ENCODE measurements at regions not wholly inside any gene's neighbourhood (a gene's known extent, or its start where the extent isn't known, plus 50 kb on each side); places are given as distances from the start of the nearest gene placed in this dataset.
"Not testable (repeated sequence)": the region's sequence is repeated elsewhere in the genome, so short reads cannot be mapped to it uniquely, and the experiment has no call there.

DNA sequence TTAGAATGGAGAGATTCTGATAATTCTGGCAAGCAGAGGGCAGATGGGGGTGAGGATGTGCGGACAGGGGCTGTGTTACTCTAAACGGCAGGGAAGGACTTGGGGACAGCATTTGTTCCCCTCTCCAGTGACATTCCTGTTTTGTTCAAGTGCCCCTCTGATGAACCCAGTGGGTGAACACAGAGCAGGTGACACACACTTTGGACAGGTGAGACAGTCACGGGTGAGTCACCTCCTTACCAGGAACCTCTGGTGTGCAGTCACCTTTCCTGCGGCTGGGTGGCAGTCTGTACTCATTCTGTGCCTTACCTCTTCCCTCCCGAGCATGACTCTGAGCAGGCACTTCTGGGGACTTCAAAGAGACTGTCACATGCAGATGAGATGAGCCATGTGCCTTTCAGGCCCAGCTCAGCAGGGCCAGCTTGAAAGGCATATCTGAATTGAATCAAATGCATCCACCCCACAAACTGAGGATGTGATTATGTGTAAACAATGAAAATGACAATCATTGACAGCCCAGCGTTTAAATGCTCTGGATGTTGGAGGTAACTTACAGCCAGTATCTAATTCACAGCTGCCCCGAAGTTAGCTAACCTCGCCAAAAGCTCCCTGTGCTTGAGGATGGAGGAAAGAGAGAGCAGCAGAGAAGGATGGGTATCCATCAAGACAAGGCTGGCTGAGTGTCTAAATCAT, 362.4 kb downstream of the BCL2L11 start:
- ATAC-seq (replicated peaks in 1 of 4) = peak; percentile 97 to 99 (median 98)
- no CpG with 5 or more reads among the region's 8 CpGs for WGBS (ENCODE audit: insufficient coverage)
- POLR2A ChIA-PET; H3K27me3 Mint-ChIP-seq; H3K27me3 ChIP-seq (replicated peaks in 1 of 2; ENCODE audit: control insufficient read depth in 2 of 2, extremely low read depth in 1 of 2, insufficient read depth in 2 of 2, low read length in 1 of 2); H3K9me3 ChIP-seq; H3K27ac ChIP-seq (ENCODE audit: low read length); H3K36me3 Mint-ChIP-seq; H3K4me3 Mint-ChIP-seq; H3K9me3 Mint-ChIP-seq; H3K4me3 ChIP-seq (ENCODE audit: control insufficient read depth in 1 of 2, extremely low read depth in 1 of 2, low read length in 1 of 2); H3K36me3 ChIP-seq (ENCODE audit: control insufficient read depth in 2 of 2, extremely low read depth in 1 of 2, insufficient read depth in 1 of 2, low read length in 1 of 2); CTCF ChIA-PET: not testable (repeated sequence)
- Mint-ChIP-seq H3K27ac (peak overlapping the region in 1 of 2 donors; percentile 55), H3K4me1 (peaks cover 0 to 12% (median 4%) of the 10 kb centered on the region in 3 donors)
- H3K4me1 ChIP-seq (ENCODE audit: control insufficient read depth in 1 of 2, extremely low read depth in 1 of 2, insufficient read depth in 2 of 2, low read length in 2 of 2) = peaks cover 0 to 13% of the 10 kb centered on the region in 2 experiments
- peak in 3 of 35 experiments; percentile 11 to 22 (median 14) for DNase-seq

DNA sequence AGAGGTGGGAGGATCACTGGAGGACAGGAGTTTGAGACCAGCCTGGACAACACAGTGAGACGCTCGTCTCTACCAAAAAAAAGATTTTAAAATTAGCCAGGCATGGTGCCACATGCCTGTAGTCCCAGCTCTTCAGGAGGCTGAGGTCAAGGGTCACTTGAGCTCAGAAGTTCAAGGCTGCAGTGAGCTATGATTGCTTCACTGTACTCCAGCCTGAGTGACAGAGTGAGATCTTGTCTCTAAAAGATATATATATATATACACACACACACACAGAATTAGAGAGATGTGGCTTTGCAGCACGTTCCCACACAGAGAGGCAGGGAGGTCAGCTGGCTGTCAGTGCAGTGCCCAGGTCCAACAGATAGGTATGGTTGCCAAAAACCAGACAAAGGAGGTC, 363.4 kb downstream of the BCL2L11 start:
- H3K9me3 ChIP-seq; ATAC-seq (replicated peaks in 1 of 4); H3K4me3 ChIP-seq (ENCODE audit: control insufficient read depth in 1 of 2, extremely low read depth in 1 of 2, low read length in 1 of 2); DNase-seq; H3K27ac ChIP-seq (ENCODE audit: low read length); H3K27ac Mint-ChIP-seq; H3K27me3 Mint-ChIP-seq; H3K36me3 Mint-ChIP-seq; H3K36me3 ChIP-seq (ENCODE audit: control insufficient read depth in 2 of 2, extremely low read depth in 1 of 2, insufficient read depth in 1 of 2, low read length in 1 of 2); H3K9me3 Mint-ChIP-seq; POLR2A ChIA-PET; H3K27me3 ChIP-seq (replicated peaks in 1 of 2; ENCODE audit: control insufficient read depth in 2 of 2, extremely low read depth in 1 of 2, insufficient read depth in 2 of 2, low read length in 1 of 2); CTCF ChIA-PET; H3K4me3 Mint-ChIP-seq: not testable (repeated sequence)
- peaks cover 0 to 13% of the 10 kb centered on the region in 2 experiments for H3K4me1 ChIP-seq (ENCODE audit: control insufficient read depth in 1 of 2, extremely low read depth in 1 of 2, insufficient read depth in 2 of 2, low read length in 2 of 2)
- no CpG with 5 or more reads among the region's 3 CpGs for WGBS (ENCODE audit: insufficient coverage)
- peaks cover 0 to 12% (median 4%) of the 10 kb centered on the region in 3 donors for H3K4me1 Mint-ChIP-seq

DNA sequence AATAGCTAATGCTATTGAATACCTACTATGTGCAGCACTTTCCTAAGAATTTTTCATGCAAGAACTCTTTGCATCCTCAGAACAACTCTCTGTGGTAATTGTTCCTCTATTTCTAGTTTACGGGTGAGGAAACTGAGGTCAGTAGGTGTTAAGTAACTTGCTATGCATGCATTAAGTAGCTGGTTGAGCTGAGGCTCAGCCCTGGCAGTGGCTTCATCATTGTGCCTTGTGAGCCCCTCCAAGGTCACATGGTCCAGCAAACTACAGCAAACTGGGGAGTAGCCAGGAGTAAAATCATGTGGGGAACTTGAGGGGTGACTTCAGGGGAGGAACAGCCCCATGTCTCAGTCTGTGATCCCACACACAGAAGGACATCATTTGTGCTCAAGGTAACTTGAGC, 365.2 kb downstream of the BCL2L11 start:
- H3K36me3 ChIP-seq (ENCODE audit: control insufficient read depth in 2 of 2, extremely low read depth in 1 of 2, insufficient read depth in 1 of 2, low read length in 1 of 2); POLR2A ChIA-PET; H3K4me3 Mint-ChIP-seq; H3K36me3 Mint-ChIP-seq; CTCF ChIA-PET; H3K4me1 Mint-ChIP-seq; H3K27me3 ChIP-seq (replicated peaks in 1 of 2; ENCODE audit: control insufficient read depth in 2 of 2, extremely low read depth in 1 of 2, insufficient read depth in 2 of 2, low read length in 1 of 2); H3K9me3 Mint-ChIP-seq; H3K4me3 ChIP-seq (ENCODE audit: control insufficient read depth in 1 of 2, extremely low read depth in 1 of 2, low read length in 1 of 2); H3K27me3 Mint-ChIP-seq; H3K9me3 ChIP-seq; H3K4me1 ChIP-seq (ENCODE audit: control insufficient read depth in 1 of 2, extremely low read depth in 1 of 2, insufficient read depth in 2 of 2, low read length in 2 of 2); ATAC-seq (replicated peaks in 1 of 4); H3K27ac ChIP-seq (ENCODE audit: low read length): not testable (repeated sequence)
- no CpG with 5 or more reads among the region's 1 CpG for whole genome bisulfite sequencing (ENCODE audit: insufficient coverage)
- peak in 3 of 35 experiments; percentile 11 to 16 (median 15) for DNase-seq
- peak overlapping the region in 1 of 2 donors; percentile 29 for H3K27ac Mint-ChIP-seq

- POLR2A ChIA-PET; ATAC-seq (replicated peaks in 1 of 4); H3K4me3 ChIP-seq (ENCODE audit: control insufficient read depth in 1 of 2, extremely low read depth in 1 of 2, low read length in 1 of 2); H3K4me1 ChIP-seq (ENCODE audit: control insufficient read depth in 1 of 2, extremely low read depth in 1 of 2, insufficient read depth in 2 of 2, low read length in 2 of 2); DNase-seq; H3K9me3 Mint-ChIP-seq; H3K27ac Mint-ChIP-seq; H3K27ac ChIP-seq (ENCODE audit: low read length); H3K36me3 Mint-ChIP-seq; CTCF ChIA-PET; H3K36me3 ChIP-seq (ENCODE audit: control insufficient read depth in 2 of 2, extremely low read depth in 1 of 2, insufficient read depth in 1 of 2, low read length in 1 of 2); H3K27me3 ChIP-seq (replicated peaks in 1 of 2; ENCODE audit: control insufficient read depth in 2 of 2, extremely low read depth in 1 of 2, insufficient read depth in 2 of 2, low read length in 1 of 2); H3K27me3 Mint-ChIP-seq; H3K4me3 Mint-ChIP-seq; H3K9me3 ChIP-seq: not testable (repeated sequence)
- WGBS (ENCODE audit: insufficient coverage) = no CpG with 5 or more reads among the region's 4 CpGs
- peaks cover 0 to 15% (median 5%) of the 10 kb centered on the region in 3 donors for H3K4me1 Mint-ChIP-seq
These were observed 367.7 kb downstream of the BCL2L11 start for GRCh38 chr2:111488451-111488850.

- peaks cover 0 to 12% of the 10 kb centered on the region in 2 experiments for H3K4me1 ChIP-seq (ENCODE audit: control insufficient read depth in 1 of 2, extremely low read depth in 1 of 2, insufficient read depth in 2 of 2, low read length in 2 of 2)
- H3K9me3 Mint-ChIP-seq; DNase-seq; H3K4me3 Mint-ChIP-seq; H3K27me3 ChIP-seq (replicated peaks in 1 of 2; ENCODE audit: control insufficient read depth in 2 of 2, extremely low read depth in 1 of 2, insufficient read depth in 2 of 2, low read length in 1 of 2); H3K27me3 Mint-ChIP-seq; H3K4me3 ChIP-seq (ENCODE audit: control insufficient read depth in 1 of 2, extremely low read depth in 1 of 2, low read length in 1 of 2); H3K27ac Mint-ChIP-seq; ATAC-seq (replicated peaks in 1 of 4); H3K36me3 ChIP-seq (ENCODE audit: control insufficient read depth in 2 of 2, extremely low read depth in 1 of 2, insufficient read depth in 1 of 2, low read length in 1 of 2); CTCF ChIA-PET; POLR2A ChIA-PET; H3K27ac ChIP-seq (ENCODE audit: low read length); H3K36me3 Mint-ChIP-seq; H3K9me3 ChIP-seq: not testable (repeated sequence)
- WGBS (ENCODE audit: insufficient coverage) = no CpG with 5 or more reads among the region's 1 CpG
- H3K4me1 Mint-ChIP-seq = peaks cover 0 to 16% (median 9%) of the 10 kb centered on the region in 3 donors
These were observed 368.7 kb downstream of the BCL2L11 start for GRCh38 chr2:111489460-111489859.

DNA sequence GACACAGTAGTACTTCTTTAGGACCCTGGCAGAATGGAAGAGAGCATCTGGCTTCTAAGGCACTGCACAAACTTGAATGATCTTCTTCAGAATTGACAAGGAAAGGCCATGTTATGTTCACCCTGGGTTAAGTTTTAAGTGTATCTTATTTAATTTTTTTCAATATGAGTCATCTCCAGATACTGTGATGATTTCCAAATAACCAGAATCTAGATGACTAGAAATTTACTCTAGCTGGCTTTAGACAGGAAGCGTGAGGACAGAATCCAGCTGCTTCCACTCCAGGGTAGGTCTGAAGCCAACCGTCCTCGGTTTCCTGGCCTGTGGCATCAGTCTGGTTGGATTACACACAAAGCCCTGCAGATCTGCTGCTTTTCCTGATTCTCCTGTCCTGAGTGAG, 370.5 kb downstream of the BCL2L11 start:
- H3K27me3 Mint-ChIP-seq; DNase-seq; ATAC-seq (replicated peaks in 1 of 4); H3K27ac Mint-ChIP-seq; H3K36me3 Mint-ChIP-seq; H3K4me3 ChIP-seq (ENCODE audit: control insufficient read depth in 1 of 2, extremely low read depth in 1 of 2, low read length in 1 of 2); H3K9me3 Mint-ChIP-seq; H3K9me3 ChIP-seq; H3K27me3 ChIP-seq (replicated peaks in 1 of 2; ENCODE audit: control insufficient read depth in 2 of 2, extremely low read depth in 1 of 2, insufficient read depth in 2 of 2, low read length in 1 of 2); POLR2A ChIA-PET; H3K36me3 ChIP-seq (ENCODE audit: control insufficient read depth in 2 of 2, extremely low read depth in 1 of 2, insufficient read depth in 1 of 2, low read length in 1 of 2); H3K27ac ChIP-seq (ENCODE audit: low read length); H3K4me3 Mint-ChIP-seq; CTCF ChIA-PET: not testable (repeated sequence)
- peaks cover 0 to 17% (median 11%) of the 10 kb centered on the region in 3 donors for H3K4me1 Mint-ChIP-seq
- WGBS (ENCODE audit: insufficient coverage) = no CpG with 5 or more reads among the region's 3 CpGs
- peaks cover 0 to 16% of the 10 kb centered on the region in 2 experiments for H3K4me1 ChIP-seq (ENCODE audit: control insufficient read depth in 1 of 2, extremely low read depth in 1 of 2, insufficient read depth in 2 of 2, low read length in 2 of 2)

GRCh38 chr2:111491614-111492013, 370.9 kb downstream of the BCL2L11 start:
- H3K27me3 Mint-ChIP-seq; ATAC-seq (replicated peaks in 1 of 4); H3K9me3 ChIP-seq; H3K4me3 ChIP-seq (ENCODE audit: control insufficient read depth in 1 of 2, extremely low read depth in 1 of 2, low read length in 1 of 2); H3K36me3 ChIP-seq (ENCODE audit: control insufficient read depth in 2 of 2, extremely low read depth in 1 of 2, insufficient read depth in 1 of 2, low read length in 1 of 2); H3K27ac ChIP-seq (ENCODE audit: low read length); DNase-seq; CTCF ChIA-PET; H3K27me3 ChIP-seq (replicated peaks in 1 of 2; ENCODE audit: control insufficient read depth in 2 of 2, extremely low read depth in 1 of 2, insufficient read depth in 2 of 2, low read length in 1 of 2); H3K9me3 Mint-ChIP-seq; H3K36me3 Mint-ChIP-seq; POLR2A ChIA-PET: not testable (repeated sequence)
- Mint-ChIP-seq H3K4me1 (peaks cover 0 to 17% (median 12%) of the 10 kb centered on the region in 3 donors), H3K4me3 (peak overlapping the region in 1 of 3 donors; percentile 45), H3K27ac (peak overlapping the region in 1 of 2 donors; percentile 66)
- WGBS (ENCODE audit: insufficient coverage) = no CpG with 5 or more reads among the region's 4 CpGs
- H3K4me1 ChIP-seq (ENCODE audit: control insufficient read depth in 1 of 2, extremely low read depth in 1 of 2, insufficient read depth in 2 of 2, low read length in 2 of 2) = peaks cover 0 to 15% of the 10 kb centered on the region in 2 experiments

Data from T-cell (primary cell).